ENCODE measurements at regions not wholly inside any gene's neighbourhood (a gene's known extent, or its start where the extent isn't known, plus 50 kb on each side); places are given as distances from the start of the nearest gene placed in this dataset.

GRCh38 chr12:124412646-124413015, 117.7 kb downstream of the RFLNA start:
- no peaks in the 10 kb centered on the region for H3K27me3 Mint-ChIP-seq (ENCODE audit: low read depth)
- H3K27ac Mint-ChIP-seq = peak overlapping the region in 1 of 3 experiments; percentile 86; a peak in 3 of 7 replicates
- TF ChIP-seq CTCF (conservative IDR thresholded peaks at IDR 0.05) = no peak
- Histone ChIP-seq H2BK120ac (ENCODE audit: low read depth, low read length, poor library complexity, severe bottlenecking) (no peak overlapping the region), H4K20me1 (ENCODE audit: control insufficient read depth, insufficient read depth, insufficient read length) (no peaks in the 10 kb centered on the region), H2AK5ac (ENCODE audit: insufficient read length, low read length) (no peak overlapping the region), H2BK5ac (ENCODE audit: insufficient read length, low read length) (no peak overlapping the region), H3K79me2 (ENCODE audit: insufficient read depth, low read length) (no peaks in the 10 kb centered on the region), H3K4me2 (ENCODE audit: insufficient read depth, insufficient read length, low read length) (no peak overlapping the region), H3K23me2 (ENCODE audit: insufficient read length, low read depth, low read length, poor library complexity, severe bottlenecking) (no peaks in the 10 kb centered on the region), H3K79me1 (ENCODE audit: insufficient read depth, low read depth, low read length, poor library complexity, severe bottlenecking) (no peaks in the 10 kb centered on the region), H2BK12ac (ENCODE audit: insufficient read length, low read depth, low read length) (no peak overlapping the region), H2BK20ac (ENCODE audit: low read depth, low read length, poor library complexity, severe bottlenecking) (no peak overlapping the region), H4K5ac (ENCODE audit: insufficient read length, low read depth, low read length) (no peak overlapping the region), H3K27me3 (ENCODE audit: insufficient read depth, low read length) (no peaks in the 10 kb centered on the region), H3K4ac (ENCODE audit: low read depth, low read length) (no peak overlapping the region), H3K9me3 (ENCODE audit: control insufficient read depth, low read depth, low read length) (no peaks in the 10 kb centered on the region), H2BK15ac (ENCODE audit: low read depth, low read length) (no peak overlapping the region), H3K56ac (ENCODE audit: insufficient read length, low read depth, low read length) (no peak overlapping the region), H3T11ph (ENCODE audit: low read length) (no peak overlapping the region), H3K23ac (ENCODE audit: insufficient read length, low read depth, low read length) (no peak overlapping the region), H2AFZ (ENCODE audit: low read length) (no peak overlapping the region), H3K27ac (ENCODE audit: insufficient read length, low read depth, low read length) (no peak overlapping the region), H3K9ac (ENCODE audit: extremely low read depth, insufficient read length, low read length) (no peak overlapping the region), H3K18ac (ENCODE audit: insufficient read length, low read depth, low read length) (no peak overlapping the region), H4K8ac (replicated peaks; ENCODE audit: insufficient read length, low read depth, low read length) (no peak overlapping the region), H4K91ac (ENCODE audit: insufficient read length, low read depth, low read length) (no peak overlapping the region), H3K14ac (ENCODE audit: insufficient read depth, low read length) (no peak overlapping the region), H3K4me1 (ENCODE audit: insufficient read depth, low read length) (no peaks in the 10 kb centered on the region)
- WGBS (ENCODE audit: extremely low coverage, insufficient read length, low lambda C conversion rate) = no CpG with 5 or more reads among the region's 13 CpGs
- no peak overlapping the region for H3K4me3 Mint-ChIP-seq
- DNase-seq = no peak
- peaks cover 4 to 36% (median 25%) of the 10 kb centered on the region in 3 experiments; a peak in 6 of 7 replicates for H3K36me3 Mint-ChIP-seq (ENCODE audit: insufficient read depth in 1 of 3, low read depth in 3 of 3)
- H3K9me3 Mint-ChIP-seq = no peaks in the 10 kb centered on the region
- H3K4me1 Mint-ChIP-seq = peaks cover 15 to 21% of the 10 kb centered on the region in 2 experiments

Measured in H9 (cell line).